Mucosa of descending colon (tissue), 3 donors: ENCODE measurements at regions not wholly inside any gene's neighbourhood (a gene's known extent, or its start where the extent isn't known, plus 50 kb on each side); places are given as distances from the start of the nearest gene placed in this dataset.

Experiments used
- ATAC-seq: fragments of 200-7000 bp; cut with Tn5 transposase; one replicate; pipeline ENCODE4 v1.9.1; 2020; ENCODE audit warnings: mild to moderate bottlenecking, moderate library complexity
- DNase-seq, 3 donors: peaks; one replicate each; pipeline ENCODE4 v3.0.0-alpha.2; 2020
- H3K36me3 ChIP-seq: fragments of 200-600 bp; one replicate; pipeline ENCODE4 v1.8.0; 2021; ENCODE audit warnings: low read depth, mild to moderate bottlenecking
- H3K4me1 ChIP-seq: fragments of 200-600 bp; one replicate; pipeline ENCODE4 v1.8.0; 2021; ENCODE audit warnings: low read depth, mild to moderate bottlenecking
- H3K4me3 ChIP-seq: fragments of 200-600 bp; one replicate; pipeline ENCODE4 v1.8.0; 2021; ENCODE audit warnings: mild to moderate bottlenecking
- H3K9me3 ChIP-seq: fragments of 200-600 bp; one replicate; pipeline ENCODE4 v1.8.0; 2021; ENCODE audit warnings: mild to moderate bottlenecking
- CTCF ChIP-seq: fragments of 200-600 bp; IDR thresholded peaks from one replicate; pipeline ENCODE4 v1.8.0; 2022; ENCODE audit warnings: antibody characterized with exemption, mild to moderate bottlenecking
- intact Hi-C, 2 donors: fragments of 100-400 bp; cut with DNase I in 1 of 2; cut with micrococcal nuclease in 1 of 2; formaldehyde crosslinking; loops; one replicate each; pipeline versions ENCODE4 v1.11.0 to v1.11.1; 2022; cut with DNase I, micrococcal nuclease
- donor health status: DM: no; HTN: no; CAD: no; lungs with moderate emphysema.
- donor health status: DM: no; HTN: no; CAD: no.
- donor health status: DM: no; HTN: yes; CAD: no.

GRCh38 chr4:31075969-31076368 lies 355.8 kb downstream of the PCDH7 start:
- H3K4me3 ChIP-seq: no peak overlapping the region
- DNase-seq: no peak
- no peaks in the 10 kb centered on the region for H3K4me1 ChIP-seq
- ATAC-seq: no peak
- no peak for TF ChIP-seq CTCF
- no peaks in the 10 kb centered on the region for H3K9me3 ChIP-seq
- intact Hi-C loops: no loop called here
- no peaks in the 10 kb centered on the region for H3K36me3 ChIP-seq

GRCh38 chr4:31078661-31079060 lies 358.5 kb downstream of the PCDH7 start:
- Histone ChIP-seq H3K4me1 (no peaks in the 10 kb centered on the region), H3K9me3 (no peaks in the 10 kb centered on the region), H3K36me3 (no peaks in the 10 kb centered on the region), H3K4me3 (no peak overlapping the region)
- ATAC-seq (no peak), DNase-seq (no peak)
- TF ChIP-seq CTCF: no peak
- intact Hi-C loops: no loop called here

GRCh38 chr4:31080887-31081286 lies 360.7 kb downstream of the PCDH7 start:
- intact Hi-C loops: no loop called here
- H3K4me1 ChIP-seq: no peaks in the 10 kb centered on the region
- no peak for ATAC-seq
- DNase-seq: no peak
- no peak for TF ChIP-seq CTCF
- no peak overlapping the region for H3K4me3 ChIP-seq
- no peaks in the 10 kb centered on the region for H3K36me3 ChIP-seq
- no peaks in the 10 kb centered on the region for H3K9me3 ChIP-seq

GRCh38 chr4:31081366-31081765 lies 361.2 kb downstream of the PCDH7 start:
- TF ChIP-seq CTCF: no peak
- DNase-seq (no peak), ATAC-seq (no peak)
- Histone ChIP-seq H3K4me3 (no peak overlapping the region), H3K4me1 (no peaks in the 10 kb centered on the region), H3K9me3 (no peaks in the 10 kb centered on the region), H3K36me3 (no peaks in the 10 kb centered on the region)
- intact Hi-C loops: no loop called here

- no peak for TF ChIP-seq CTCF
- Histone ChIP-seq H3K36me3 (no peaks in the 10 kb centered on the region), H3K4me3 (no peak overlapping the region), H3K4me1 (no peaks in the 10 kb centered on the region), H3K9me3 (no peaks in the 10 kb centered on the region)
- ATAC-seq (no peak), DNase-seq (no peak)
- intact Hi-C loops: no loop called here
Measured at GRCh38 chr4:31083456-31083855, 363.3 kb downstream of the PCDH7 start.

- no peaks in the 10 kb centered on the region for H3K4me1 ChIP-seq
- intact Hi-C loops: no loop called here
- ATAC-seq (no peak), DNase-seq (no peak)
- no peak overlapping the region for H3K4me3 ChIP-seq
- no peaks in the 10 kb centered on the region for H3K9me3 ChIP-seq
- H3K36me3 ChIP-seq: no peaks in the 10 kb centered on the region
- no peak for TF ChIP-seq CTCF
Measured at GRCh38 chr4:31084806-31085416, 364.7 kb downstream of the PCDH7 start.
